Testis (tissue), 2 donors: ENCODE measurements at regions not wholly inside any gene's neighbourhood (a gene's known extent, or its start where the extent isn't known, plus 50 kb on each side); places are given as distances from the start of the nearest gene placed in this dataset.

Source experiments
- CTCF ChIP-seq, 3 experiments: fragments of 450-650 bp in 2 of 3; fragments of 200-600 bp in 1 of 3; sonication (generic) in 1 of 3; IDR thresholded peaks; one replicate each; pipeline ENCODE4 v1.5.1; 2016 to 2019; ENCODE audit warnings: antibody characterized with exemption in 3 of 3, mild to moderate bottlenecking in 2 of 3, moderate library complexity in 1 of 3
- POLR2A ChIP-seq: fragments of 450-650 bp; IDR thresholded peaks from one replicate; pipeline ENCODE4 v1.6.1; 2017; ENCODE audit warnings: antibody characterized with exemption, mild to moderate bottlenecking, moderate library complexity

- TF ChIP-seq CTCF (IDR thresholded peaks at IDR 0.05) (no peak), POLR2A (no peak)
These were observed 104.4 kb upstream of the KCNK1 start for GRCh38 chr1:233509526-233509925.
